HFFc6 (cell line): ENCODE measurements at regions not wholly inside any gene's neighbourhood (a gene's known extent, or its start where the extent isn't known, plus 50 kb on each side); places are given as distances from the start of the nearest gene placed in this dataset.

ENCODE experiments used
- DNase-seq: peaks from one replicate; pipeline ENCODE4 v3.0.0-alpha.2; 2018
- H3K27ac Mint-ChIP-seq: 2 replicates; pipeline ENCODE4 v1.8.0; 2020; ENCODE audit warnings: mild to moderate bottlenecking, mixed read lengths
- H3K27me3 Mint-ChIP-seq: 2 replicates; pipeline ENCODE4 v1.8.0; 2021; ENCODE audit warnings: mild to moderate bottlenecking, moderate library complexity, mixed read lengths; ENCODE audit not compliant: insufficient read depth
- H3K36me3 Mint-ChIP-seq: 2 replicates; pipeline ENCODE4 v1.8.0; 2021; ENCODE audit warnings: low read depth, mixed read lengths
- H3K4me1 Mint-ChIP-seq: 2 replicates; pipeline ENCODE4 v1.8.0; 2020; ENCODE audit warnings: low read depth, mixed read lengths
- H3K4me3 Mint-ChIP-seq: 2 replicates; pipeline ENCODE4 v1.8.0; 2020; ENCODE audit warnings: mild to moderate bottlenecking, moderate library complexity, mixed read lengths
- H3K9me3 Mint-ChIP-seq: 2 replicates; pipeline ENCODE4 v1.8.0; 2020; ENCODE audit warnings: mild to moderate bottlenecking, mixed read lengths
- TF ChIP-seq, protein P1 (sequence below): fragments of 200-600 bp; sonication (generic); IDR thresholded peaks from 2 replicates; pipeline ENCODE4 v1.5.0; 2021; ENCODE audit warnings: antibody characterized with exemption, mild to moderate bottlenecking

DNA sequence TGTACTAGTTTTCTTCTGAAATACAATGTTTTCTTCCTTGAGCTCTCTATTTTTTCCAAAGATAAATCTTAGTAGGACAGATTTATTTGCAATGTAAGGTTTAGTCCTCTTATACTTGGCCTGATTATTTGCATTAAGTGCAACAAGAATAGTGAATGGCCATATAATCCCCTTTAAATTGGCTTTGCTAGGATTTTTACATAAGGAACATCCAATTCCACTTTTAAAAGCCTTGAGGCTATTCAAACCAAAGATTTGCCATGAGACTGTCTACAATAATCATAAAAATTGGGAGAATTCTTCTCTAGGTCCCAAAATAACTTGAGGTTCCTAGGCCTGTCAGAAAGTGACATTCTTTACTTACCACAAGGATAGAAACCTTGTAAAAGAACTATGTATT lies 128.6 kb upstream of the THSD7A start:
- no peaks in the 10 kb centered on the region for H3K36me3 Mint-ChIP-seq
- H3K4me3 Mint-ChIP-seq, result no peak overlapping the region
- H3K4me1 Mint-ChIP-seq, result no peaks in the 10 kb centered on the region
- peaks cover 65% of the 10 kb centered on the region for H3K9me3 Mint-ChIP-seq
- no peaks in the 10 kb centered on the region for H3K27me3 Mint-ChIP-seq
- H3K27ac Mint-ChIP-seq, result no peak overlapping the region
- TF ChIP-seq, protein P1, sequence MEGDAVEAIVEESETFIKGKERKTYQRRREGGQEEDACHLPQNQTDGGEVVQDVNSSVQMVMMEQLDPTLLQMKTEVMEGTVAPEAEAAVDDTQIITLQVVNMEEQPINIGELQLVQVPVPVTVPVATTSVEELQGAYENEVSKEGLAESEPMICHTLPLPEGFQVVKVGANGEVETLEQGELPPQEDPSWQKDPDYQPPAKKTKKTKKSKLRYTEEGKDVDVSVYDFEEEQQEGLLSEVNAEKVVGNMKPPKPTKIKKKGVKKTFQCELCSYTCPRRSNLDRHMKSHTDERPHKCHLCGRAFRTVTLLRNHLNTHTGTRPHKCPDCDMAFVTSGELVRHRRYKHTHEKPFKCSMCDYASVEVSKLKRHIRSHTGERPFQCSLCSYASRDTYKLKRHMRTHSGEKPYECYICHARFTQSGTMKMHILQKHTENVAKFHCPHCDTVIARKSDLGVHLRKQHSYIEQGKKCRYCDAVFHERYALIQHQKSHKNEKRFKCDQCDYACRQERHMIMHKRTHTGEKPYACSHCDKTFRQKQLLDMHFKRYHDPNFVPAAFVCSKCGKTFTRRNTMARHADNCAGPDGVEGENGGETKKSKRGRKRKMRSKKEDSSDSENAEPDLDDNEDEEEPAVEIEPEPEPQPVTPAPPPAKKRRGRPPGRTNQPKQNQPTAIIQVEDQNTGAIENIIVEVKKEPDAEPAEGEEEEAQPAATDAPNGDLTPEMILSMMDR, result no peak
- no peak for DNase-seq

DNA sequence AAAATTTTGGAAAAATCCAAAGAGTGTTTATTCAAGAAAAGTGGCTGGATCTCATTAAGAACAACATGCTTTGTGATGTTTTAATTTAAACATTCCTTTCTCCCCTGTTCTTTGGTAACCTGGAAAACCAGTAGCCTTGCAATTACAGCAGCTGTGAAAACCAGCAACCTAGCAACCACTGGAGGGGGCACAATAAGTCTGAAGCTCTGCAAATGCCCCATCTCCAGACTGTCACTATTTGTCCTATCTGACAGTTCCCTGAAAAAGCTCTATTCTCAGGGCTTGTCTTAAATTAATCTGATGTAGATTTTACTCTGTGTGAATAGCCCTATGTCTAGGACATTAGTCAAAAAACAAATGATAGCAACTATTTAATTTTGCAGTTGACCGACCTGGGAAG lies 137.6 kb upstream of the THSD7A start:
- no peak overlapping the region for H3K4me3 Mint-ChIP-seq
- TF ChIP-seq, protein P1, result no peak

DNA sequence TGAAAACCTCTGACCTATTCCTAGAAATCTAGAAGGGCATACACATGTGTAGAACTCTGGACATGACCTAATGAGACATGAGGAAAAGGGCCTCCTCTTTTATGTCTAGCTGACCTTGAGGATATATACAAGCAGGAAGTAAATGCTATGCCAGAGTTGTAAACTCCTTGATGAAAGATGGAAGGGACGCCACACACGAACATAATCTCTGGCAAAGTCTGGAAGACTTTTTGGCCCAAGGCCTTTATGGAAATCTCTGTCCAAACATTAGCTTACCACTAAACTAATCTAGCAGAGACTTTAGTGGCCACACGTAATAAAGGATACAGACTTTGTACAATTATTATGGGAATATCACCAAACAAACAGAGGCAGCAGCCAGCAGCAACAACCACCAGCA lies 138.1 kb upstream of the THSD7A start:
- H3K4me3 Mint-ChIP-seq, result no peak overlapping the region
- H3K4me1 Mint-ChIP-seq, result no peaks in the 10 kb centered on the region
- no peak for DNase-seq
- TF ChIP-seq, protein P1, result no peak
- H3K27ac Mint-ChIP-seq, result no peak overlapping the region
- no peaks in the 10 kb centered on the region for H3K36me3 Mint-ChIP-seq
- peaks cover 49% of the 10 kb centered on the region for H3K9me3 Mint-ChIP-seq
- no peaks in the 10 kb centered on the region for H3K27me3 Mint-ChIP-seq

More for the DNA sequence above, 137.6 kb upstream of the THSD7A start:
- peaks cover 50% of the 10 kb centered on the region for H3K9me3 Mint-ChIP-seq
- no peaks in the 10 kb centered on the region for H3K36me3 Mint-ChIP-seq
- H3K27me3 Mint-ChIP-seq, result no peaks in the 10 kb centered on the region
- H3K27ac Mint-ChIP-seq, result no peak overlapping the region
- no peak for DNase-seq
- no peaks in the 10 kb centered on the region for H3K4me1 Mint-ChIP-seq

DNA sequence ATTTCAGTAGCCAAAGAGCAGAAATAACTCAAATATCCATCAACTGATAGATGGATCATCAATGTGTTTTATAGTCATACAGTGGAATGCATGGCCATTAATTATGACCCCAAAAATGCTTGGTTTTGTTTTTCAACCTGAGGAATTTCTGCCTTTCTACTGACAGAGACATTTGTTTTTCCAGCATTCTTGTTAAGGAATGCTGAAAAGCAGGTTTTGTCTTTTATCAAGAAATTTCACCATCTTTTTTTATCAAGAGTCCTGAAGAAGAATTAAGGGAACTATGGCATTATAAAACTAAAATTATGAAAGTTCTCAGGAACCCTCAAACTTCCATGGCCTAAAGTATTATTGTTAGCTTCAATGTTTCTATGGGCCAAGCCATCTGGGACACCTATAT lies 153.4 kb upstream of the THSD7A start:
- Mint-ChIP-seq H3K4me1 (no peaks in the 10 kb centered on the region), H3K27me3 (no peaks in the 10 kb centered on the region), H3K27ac (no peak overlapping the region), H3K9me3 (peaks cover 49% of the 10 kb centered on the region), H3K4me3 (no peak overlapping the region), H3K36me3 (no peaks in the 10 kb centered on the region; the same call in 1 of the 2 replicates)
- DNase-seq, result no peak
- TF ChIP-seq, protein P1, result no peak

DNA sequence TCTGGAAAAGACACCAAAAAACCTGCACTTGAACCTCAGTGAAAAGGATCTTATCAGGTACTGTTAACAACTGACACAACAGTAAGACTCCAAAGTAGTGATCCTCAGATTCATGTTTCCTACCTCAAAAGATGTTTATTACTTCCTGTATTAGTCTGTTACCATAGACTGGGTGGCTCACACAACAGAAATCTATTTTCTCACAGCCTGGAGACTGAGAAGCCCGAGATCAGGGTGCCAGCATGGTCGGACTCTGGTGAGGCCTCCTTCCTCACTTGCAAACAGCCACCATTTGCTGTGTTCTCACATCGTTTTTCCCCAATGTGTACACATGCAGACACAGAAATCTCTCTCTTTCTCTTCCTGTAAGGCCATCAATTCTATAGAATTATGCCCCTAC lies 154.0 kb upstream of the THSD7A start:
- TF ChIP-seq, protein P1, result no peak
- DNase-seq, result no peak
- H3K27ac Mint-ChIP-seq, result no peak overlapping the region
- H3K4me3 Mint-ChIP-seq, result no peak overlapping the region
- no peaks in the 10 kb centered on the region; the same call in 1 of the 2 replicates for H3K36me3 Mint-ChIP-seq
- H3K4me1 Mint-ChIP-seq, result no peaks in the 10 kb centered on the region
- peaks cover 50% of the 10 kb centered on the region for H3K9me3 Mint-ChIP-seq
- H3K27me3 Mint-ChIP-seq, result no peaks in the 10 kb centered on the region

DNA sequence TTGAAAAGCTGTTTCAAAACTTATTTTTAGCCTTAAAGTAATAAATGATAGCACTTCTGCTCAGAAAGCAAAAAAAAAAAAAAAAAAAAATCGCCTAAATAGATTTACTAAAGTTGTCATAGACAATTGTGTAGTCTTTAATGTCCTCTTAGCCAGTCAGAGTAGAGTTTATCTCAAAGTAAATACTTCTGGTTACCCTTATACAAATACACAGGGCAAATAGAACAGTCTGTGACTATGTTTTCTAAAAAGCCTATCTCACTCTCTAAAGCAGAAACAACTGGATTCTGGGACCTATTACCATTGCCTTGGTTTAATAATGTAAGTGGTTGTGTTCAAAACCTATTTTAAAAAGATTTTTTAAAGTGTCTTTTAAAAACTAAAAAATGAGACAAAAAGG lies 156.2 kb upstream of the THSD7A start:
- no peak for DNase-seq
- Mint-ChIP-seq H3K27me3 (no peaks in the 10 kb centered on the region), H3K36me3 (no peaks in the 10 kb centered on the region), H3K27ac (no peak overlapping the region), H3K4me1 (no peaks in the 10 kb centered on the region), H3K4me3 (no peak overlapping the region), H3K9me3 (peaks cover 45% of the 10 kb centered on the region)
- TF ChIP-seq, protein P1, result no peak
